ENCODE measurements at regions not wholly inside any gene's neighbourhood (a gene's known extent, or its start where the extent isn't known, plus 50 kb on each side); places are given as distances from the start of the nearest gene placed in this dataset.
"Not testable (repeated sequence)": the region's sequence is repeated elsewhere in the genome, so short reads cannot be mapped to it uniquely, and the experiment has no call there.

- DNase-seq (ENCODE audit: low read depth in 3 of 3), result no peak
Measured at GRCh38 chr12:25792031-25792430, 166.5 kb upstream of the RASSF8 start.

GRCh38 chr12:25793196-25793595, 165.3 kb upstream of the RASSF8 start:
- no peak for DNase-seq (ENCODE audit: low read depth in 3 of 3)

GRCh38 chr12:25794571-25794970, 163.9 kb upstream of the RASSF8 start:
- DNase-seq (ENCODE audit: low read depth in 3 of 3), result no peak

- no peak for DNase-seq (ENCODE audit: low read depth in 3 of 3)
Measured at GRCh38 chr12:25796523-25797000, 161.9 kb upstream of the RASSF8 start.

GRCh38 chr12:25797386-25797785, 161.1 kb upstream of the RASSF8 start:
- DNase-seq (ENCODE audit: low read depth in 3 of 3), result no peak

GRCh38 chr12:25797949-25798348, 160.5 kb upstream of the RASSF8 start:
- DNase-seq (ENCODE audit: low read depth in 3 of 3), result no peak

GRCh38 chr12:25800101-25800500, 158.4 kb upstream of the RASSF8 start:
- DNase-seq (ENCODE audit: low read depth in 3 of 3), result no peak

- no peak for DNase-seq (ENCODE audit: low read depth in 3 of 3)
Measured at GRCh38 chr12:25801734-25802133, 156.7 kb upstream of the RASSF8 start.

GRCh38 chr12:25802143-25802542, 156.3 kb upstream of the RASSF8 start:
- DNase-seq (ENCODE audit: low read depth in 3 of 3), result no peak

GRCh38 chr12:25803029-25803664, 155.3 kb upstream of the RASSF8 start:
- not testable (repeated sequence) for DNase-seq (ENCODE audit: low read depth in 3 of 3)

GRCh38 chr12:25804286-25804685, 154.2 kb upstream of the RASSF8 start:
- not testable (repeated sequence) for DNase-seq (ENCODE audit: low read depth in 3 of 3)

- DNase-seq (ENCODE audit: low read depth in 3 of 3), result peak in 1 of 3 experiments; percentile 0
Measured at GRCh38 chr12:25806271-25806670, 152.2 kb upstream of the RASSF8 start.

- no peak for DNase-seq (ENCODE audit: low read depth in 3 of 3)
Measured at GRCh38 chr12:25808604-25809003, 149.9 kb upstream of the RASSF8 start.

GRCh38 chr12:25810683-25811082, 147.8 kb upstream of the RASSF8 start:
- DNase-seq (ENCODE audit: low read depth in 3 of 3), result no peak

- no peak for DNase-seq (ENCODE audit: low read depth in 3 of 3)
Measured at GRCh38 chr12:25811656-25812126, 146.8 kb upstream of the RASSF8 start.

- no peak for DNase-seq (ENCODE audit: low read depth in 3 of 3)
Measured at GRCh38 chr12:25812295-25812694, 146.2 kb upstream of the RASSF8 start.

- DNase-seq (ENCODE audit: low read depth in 3 of 3), result no peak
Measured at GRCh38 chr12:25813843-25814242, 144.6 kb upstream of the RASSF8 start.

GRCh38 chr12:25816637-25817036, 141.8 kb upstream of the RASSF8 start:
- DNase-seq (ENCODE audit: low read depth in 3 of 3), result no peak

GRCh38 chr12:25817166-25817565, 141.3 kb upstream of the RASSF8 start:
- no peak for DNase-seq (ENCODE audit: low read depth in 3 of 3)

GRCh38 chr12:25818596-25819390, 139.7 kb upstream of the RASSF8 start:
- no peak for DNase-seq (ENCODE audit: low read depth in 3 of 3)

- no peak for DNase-seq (ENCODE audit: low read depth in 3 of 3)
Measured at GRCh38 chr12:25819691-25820090, 138.8 kb upstream of the RASSF8 start.

GRCh38 chr12:25822281-25822680, 136.2 kb upstream of the RASSF8 start:
- no peak for DNase-seq (ENCODE audit: low read depth in 3 of 3)

GRCh38 chr12:25824734-25825133, 133.7 kb upstream of the RASSF8 start:
- no peak for DNase-seq (ENCODE audit: low read depth in 3 of 3)

Measured in stimulated activated CD4-positive, alpha-beta T cell treated with anti-CD3 and anti-CD28 coated beads, TNF-alpha, amount 100 ng/mL, for 24 hours (primary cell).